ENCODE measurements at regions not wholly inside any gene's neighbourhood (a gene's known extent, or its start where the extent isn't known, plus 50 kb on each side); places are given as distances from the start of the nearest gene placed in this dataset.

GRCh38 chr4:73929278-73929677 is 52.5 kb downstream of the PF4 start:
- no peak for DNase-seq (ENCODE audit: low spot score)
- intact Hi-C loops (cut with DNase I): no loop called here

GRCh38 chr4:73923631-73923937 is 54.4 kb downstream of the CXCL1 start:
- no peak for DNase-seq (ENCODE audit: low spot score)

GRCh38 chr4:73922766-73923630 is 53.8 kb downstream of the CXCL1 start:
- intact Hi-C loops (cut with DNase I): loop anchor here (5.0 kb wide), 1 partner anchor 261 kb away; no protein-coding TSS in a partner anchor
- no peak for DNase-seq (ENCODE audit: low spot score)

More at GRCh38 chr4:73923631-73923937, 54.4 kb downstream of the CXCL1 start:
- intact Hi-C loops (cut with DNase I): loop anchor here (5.0 kb wide), 1 partner anchor 261 kb away; no protein-coding TSS in a partner anchor

- intact Hi-C loops (cut with DNase I): loop anchor here (5.0 kb wide), 1 partner anchor 260 kb away; no protein-coding TSS in a partner anchor
- DNase-seq (ENCODE audit: low spot score): no peak
Observed at GRCh38 chr4:73922317-73922716, 53.1 kb downstream of the CXCL1 start.
